ENCODE measurements at regions not wholly inside any gene's neighbourhood (a gene's known extent, or its start where the extent isn't known, plus 50 kb on each side); places are given as distances from the start of the nearest gene placed in this dataset.

GRCh38 chr16:87552072-87552718 is 50.1 kb upstream of the JPH3 start:
- DNase-seq, result no peak

- DNase-seq, result no peak
Observed at GRCh38 chr16:87551487-87551886, 50.8 kb upstream of the JPH3 start.

GRCh38 chr16:87550495-87550961 is 51.8 kb upstream of the JPH3 start:
- peak; percentile 56 for DNase-seq

GRCh38 chr16:87549627-87550494 is 52.4 kb upstream of the JPH3 start:
- DNase-seq, result no peak

GRCh38 chr16:87548046-87548445 is 54.3 kb upstream of the JPH3 start:
- no peak for DNase-seq

GRCh38 chr16:87543436-87544191 is 50.8 kb upstream of the ZCCHC14 start:
- DNase-seq, result no peak

- DNase-seq, result no peak
Observed at GRCh38 chr16:87542531-87543102, 49.8 kb upstream of the ZCCHC14 start.

All from CD4-positive, alpha-beta T cell treated with Interleukin-17A for 1 hour (primary cell).